Mucosa of descending colon (tissue), 3 donors: ENCODE measurements at regions not wholly inside any gene's neighbourhood (a gene's known extent, or its start where the extent isn't known, plus 50 kb on each side); places are given as distances from the start of the nearest gene placed in this dataset.

Source experiments
- ATAC-seq: fragments of 200-7000 bp; cut with Tn5 transposase; one replicate; pipeline ENCODE4 v1.9.1; 2020; ENCODE audit warnings: mild to moderate bottlenecking, moderate library complexity
- DNase-seq, 3 donors: peaks; one replicate each; pipeline ENCODE4 v3.0.0-alpha.2; 2020
- H3K36me3 ChIP-seq: fragments of 200-600 bp; one replicate; pipeline ENCODE4 v1.8.0; 2021; ENCODE audit warnings: low read depth, mild to moderate bottlenecking
- H3K4me1 ChIP-seq: fragments of 200-600 bp; one replicate; pipeline ENCODE4 v1.8.0; 2021; ENCODE audit warnings: low read depth, mild to moderate bottlenecking
- H3K4me3 ChIP-seq: fragments of 200-600 bp; one replicate; pipeline ENCODE4 v1.8.0; 2021; ENCODE audit warnings: mild to moderate bottlenecking
- H3K9me3 ChIP-seq: fragments of 200-600 bp; one replicate; pipeline ENCODE4 v1.8.0; 2021; ENCODE audit warnings: mild to moderate bottlenecking
- intact Hi-C, 2 donors: fragments of 100-400 bp; cut with DNase I in 1 of 2; cut with micrococcal nuclease in 1 of 2; formaldehyde crosslinking; loops; one replicate each; pipeline versions ENCODE4 v1.11.0 to v1.11.1; 2022; cut with DNase I, micrococcal nuclease
- TF ChIP-seq, protein P1 (sequence below): fragments of 200-600 bp; IDR thresholded peaks from one replicate; pipeline ENCODE4 v1.8.0; 2022; ENCODE audit warnings: antibody characterized with exemption, mild to moderate bottlenecking
- donor health status: DM: no; HTN: no; CAD: no; lungs with moderate emphysema.
- donor health status: DM: no; HTN: no; CAD: no.
- donor health status: DM: no; HTN: yes; CAD: no.

DNA sequence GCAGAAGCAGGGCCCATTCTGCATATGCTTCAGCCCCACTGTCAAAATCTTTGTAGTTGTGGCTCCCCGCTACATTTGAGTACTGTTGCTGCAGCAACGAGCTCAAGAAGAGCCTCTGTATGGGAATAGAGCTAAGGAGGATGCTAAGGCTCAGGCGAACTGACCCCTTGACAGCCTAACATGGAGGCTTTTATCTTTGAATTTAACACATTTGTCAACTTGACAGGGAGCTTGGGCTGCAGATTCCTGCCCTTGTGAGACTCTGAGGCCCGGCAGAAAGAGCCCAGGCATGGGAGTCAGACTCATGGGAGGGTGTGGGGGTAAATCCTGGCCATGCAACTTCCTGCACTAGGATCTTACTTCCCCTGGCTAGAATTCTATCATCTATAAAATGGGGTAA is 278.7 kb upstream of the CITED2 start:
- TF ChIP-seq, protein P1, sequence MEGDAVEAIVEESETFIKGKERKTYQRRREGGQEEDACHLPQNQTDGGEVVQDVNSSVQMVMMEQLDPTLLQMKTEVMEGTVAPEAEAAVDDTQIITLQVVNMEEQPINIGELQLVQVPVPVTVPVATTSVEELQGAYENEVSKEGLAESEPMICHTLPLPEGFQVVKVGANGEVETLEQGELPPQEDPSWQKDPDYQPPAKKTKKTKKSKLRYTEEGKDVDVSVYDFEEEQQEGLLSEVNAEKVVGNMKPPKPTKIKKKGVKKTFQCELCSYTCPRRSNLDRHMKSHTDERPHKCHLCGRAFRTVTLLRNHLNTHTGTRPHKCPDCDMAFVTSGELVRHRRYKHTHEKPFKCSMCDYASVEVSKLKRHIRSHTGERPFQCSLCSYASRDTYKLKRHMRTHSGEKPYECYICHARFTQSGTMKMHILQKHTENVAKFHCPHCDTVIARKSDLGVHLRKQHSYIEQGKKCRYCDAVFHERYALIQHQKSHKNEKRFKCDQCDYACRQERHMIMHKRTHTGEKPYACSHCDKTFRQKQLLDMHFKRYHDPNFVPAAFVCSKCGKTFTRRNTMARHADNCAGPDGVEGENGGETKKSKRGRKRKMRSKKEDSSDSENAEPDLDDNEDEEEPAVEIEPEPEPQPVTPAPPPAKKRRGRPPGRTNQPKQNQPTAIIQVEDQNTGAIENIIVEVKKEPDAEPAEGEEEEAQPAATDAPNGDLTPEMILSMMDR: no peak
- Histone ChIP-seq H3K9me3 (no peaks in the 10 kb centered on the region), H3K4me3 (no peak overlapping the region), H3K36me3 (no peaks in the 10 kb centered on the region), H3K4me1 (peaks cover 19% of the 10 kb centered on the region)
- DNase-seq: no peak
- intact Hi-C loops: loop anchor here in 1 of 2 donors (10.0 kb wide), 1 partner anchor 278 kb away; the partner anchor contains the start of gene CITED2
- no peak for ATAC-seq

DNA sequence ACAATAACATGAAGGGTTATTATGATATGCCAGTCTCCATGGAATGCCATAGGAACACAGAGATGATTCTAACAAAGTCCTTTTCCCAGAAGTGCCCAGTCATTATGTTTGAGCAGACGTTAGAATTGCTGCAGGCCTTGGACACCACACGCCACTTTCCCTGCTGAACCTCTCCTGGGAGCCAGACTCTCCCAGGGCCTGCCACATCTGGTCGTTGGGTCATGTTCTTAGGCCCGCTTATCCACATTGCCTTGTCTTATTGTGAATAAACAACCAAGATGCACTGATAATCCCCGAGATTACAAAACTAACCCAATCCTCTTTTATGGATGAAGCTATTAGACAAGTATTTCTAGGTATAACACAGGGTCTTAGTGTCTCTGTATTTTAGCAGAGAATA is 276.5 kb upstream of the CITED2 start:
- no peaks in the 10 kb centered on the region for H3K9me3 ChIP-seq
- DNase-seq: no peak
- intact Hi-C loops: loop anchor here in 1 of 2 donors (10.0 kb wide), 1 partner anchor 276 kb away; the partner anchor contains the start of gene CITED2
- TF ChIP-seq, protein P1: no peak
- peaks cover 19% of the 10 kb centered on the region for H3K4me1 ChIP-seq
- H3K36me3 ChIP-seq: no peaks in the 10 kb centered on the region
- no peak for ATAC-seq
- H3K4me3 ChIP-seq: no peak overlapping the region

DNA sequence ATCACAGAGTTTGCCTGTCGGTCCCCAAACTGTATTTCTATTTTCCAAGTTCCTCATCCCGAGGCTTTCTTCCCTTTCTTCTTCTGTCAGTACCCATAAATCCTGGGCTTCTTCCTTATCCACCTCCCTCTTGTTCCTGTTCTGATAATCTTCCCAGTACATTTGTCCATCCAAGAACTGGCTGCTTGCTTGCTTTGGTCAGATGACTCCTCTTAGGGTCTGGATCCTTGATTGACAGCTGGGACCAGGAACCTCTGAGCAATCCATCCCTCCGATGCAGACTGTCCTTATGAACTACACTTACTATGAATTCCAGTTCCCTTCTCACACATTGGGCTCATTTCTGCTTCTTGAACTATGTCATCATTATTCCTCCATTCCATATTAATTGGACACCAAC is 275.3 kb upstream of the CITED2 start:
- no peaks in the 10 kb centered on the region for H3K9me3 ChIP-seq
- intact Hi-C loops: loop anchor here in 1 of 2 donors (10.0 kb wide), 1 partner anchor 275 kb away; the partner anchor contains the start of gene CITED2
- no peak for DNase-seq
- TF ChIP-seq, protein P1: no peak
- peaks cover 8% of the 10 kb centered on the region for H3K4me1 ChIP-seq
- ATAC-seq: no peak
- no peaks in the 10 kb centered on the region for H3K36me3 ChIP-seq
- H3K4me3 ChIP-seq: no peak overlapping the region

DNA sequence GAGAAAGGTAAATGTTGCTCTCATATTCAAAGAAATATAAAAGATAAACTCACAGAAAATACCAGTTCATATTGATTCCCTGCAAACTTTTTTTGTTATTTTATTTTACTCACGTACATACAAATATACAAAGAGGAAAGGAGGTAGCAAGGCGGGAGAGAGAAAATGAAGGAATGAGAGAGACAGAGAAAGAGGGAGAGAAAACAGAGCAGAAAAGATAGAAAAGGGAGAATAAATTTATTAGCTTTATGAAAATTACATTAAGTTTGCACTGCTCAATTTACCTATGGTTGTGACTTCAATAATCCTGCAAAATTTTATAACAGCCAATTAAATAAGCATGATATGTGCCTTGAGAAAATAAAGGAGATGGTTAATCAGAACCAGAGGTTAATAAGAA is 274.7 kb upstream of the CITED2 start:
- DNase-seq (no peak), ATAC-seq (no peak)
- H3K4me3 ChIP-seq: no peak overlapping the region
- peaks cover 4% of the 10 kb centered on the region for H3K4me1 ChIP-seq
- intact Hi-C loops: no loop called here
- H3K36me3 ChIP-seq: no peaks in the 10 kb centered on the region
- TF ChIP-seq, protein P1: no peak
- no peaks in the 10 kb centered on the region for H3K9me3 ChIP-seq

DNA sequence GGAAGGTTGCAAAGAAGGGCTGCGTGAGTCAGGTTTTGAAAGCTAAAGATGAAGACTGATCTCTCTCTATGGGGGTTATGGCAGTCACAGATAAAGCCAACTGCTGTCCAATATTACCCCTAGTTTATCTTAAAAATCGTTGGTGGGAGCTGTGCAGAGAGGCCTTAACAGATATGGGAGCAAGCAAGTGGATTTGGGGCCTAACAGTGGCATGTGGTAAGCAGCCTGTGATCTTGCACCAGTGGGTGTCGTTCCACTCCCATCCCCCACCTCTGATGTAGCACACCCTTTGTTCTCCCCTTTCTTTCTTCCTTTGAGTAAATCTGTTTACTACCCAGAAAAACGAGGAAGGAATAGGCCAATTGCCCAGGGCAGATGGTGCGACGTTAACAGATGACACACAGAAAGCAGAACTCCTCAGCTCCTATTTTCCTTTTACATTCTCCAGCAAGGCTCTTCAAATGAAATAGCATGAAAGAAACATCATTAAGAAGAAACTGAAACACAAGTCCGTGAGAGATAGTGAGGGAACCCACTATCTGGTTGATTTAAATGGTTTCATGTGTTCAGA is 274.1 kb upstream of the CITED2 start:
- TF ChIP-seq, protein P1: no peak
- peak; percentile 30 for ATAC-seq
- no peaks in the 10 kb centered on the region for H3K36me3 ChIP-seq

DNA sequence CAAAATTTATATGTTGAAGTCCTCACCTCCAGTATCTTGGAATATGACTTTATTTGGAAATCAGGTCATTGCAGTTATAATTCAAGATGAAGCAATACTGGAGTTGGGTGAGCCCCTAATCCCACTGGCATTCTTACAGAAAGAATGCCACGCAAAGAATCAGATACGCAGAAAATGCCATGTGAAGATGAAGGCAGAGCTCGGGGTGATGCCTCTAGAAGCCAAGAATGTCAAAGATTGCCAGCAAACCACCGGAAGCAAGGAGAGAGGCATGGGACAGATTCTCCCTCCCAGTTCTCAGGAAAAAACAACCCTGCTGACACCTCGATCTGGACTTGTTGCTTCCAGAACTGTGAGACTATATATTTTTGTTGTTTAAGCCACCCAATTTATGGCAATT is 273.4 kb upstream of the CITED2 start:
- Histone ChIP-seq H3K4me1 (no peaks in the 10 kb centered on the region), H3K9me3 (no peaks in the 10 kb centered on the region), H3K36me3 (no peaks in the 10 kb centered on the region), H3K4me3 (no peak overlapping the region)
- TF ChIP-seq, protein P1: no peak
- DNase-seq (no peak), ATAC-seq (no peak)
- intact Hi-C loops: no loop called here

More for the DNA sequence above, 274.1 kb upstream of the CITED2 start:
- H3K9me3 ChIP-seq: no peaks in the 10 kb centered on the region
- H3K4me1 ChIP-seq: no peaks in the 10 kb centered on the region
- no peak overlapping the region for H3K4me3 ChIP-seq
- intact Hi-C loops: no loop called here
- no peak for DNase-seq
